Progenitor cell of endocrine pancreas (in vitro differentiated cells): ENCODE measurements at regions not wholly inside any gene's neighbourhood (a gene's known extent, or its start where the extent isn't known, plus 50 kb on each side); places are given as distances from the start of the nearest gene placed in this dataset.

Experiments used
- DNase-seq: peaks from one replicate; pipeline ENCODE4 v3.0.0; 2021; ENCODE audit warnings: low spot score; ENCODE audit not compliant: unreplicated experiment
- H3K27ac Mint-ChIP-seq: 2 replicates; pipeline ENCODE4 v1.8.0; 2021; ENCODE audit warnings: mild to moderate bottlenecking, moderate library complexity, mixed read lengths
- H3K27me3 Mint-ChIP-seq: 2 replicates; pipeline ENCODE4 v1.8.0; 2021; ENCODE audit warnings: mixed read lengths
- H3K36me3 Mint-ChIP-seq: 2 replicates; pipeline ENCODE4 v1.8.0; 2022; ENCODE audit warnings: mixed read lengths; ENCODE audit not compliant: insufficient read depth
- H3K4me1 Mint-ChIP-seq: 2 replicates; pipeline ENCODE4 v1.8.0; 2021; ENCODE audit warnings: low read depth, mixed read lengths
- H3K4me3 Mint-ChIP-seq: 2 replicates; pipeline ENCODE4 v1.8.0; 2021; ENCODE audit warnings: low read depth, mild to moderate bottlenecking, moderate library complexity, mixed read lengths
- H3K9me3 Mint-ChIP-seq: 2 replicates; pipeline ENCODE4 v1.8.0; 2021; ENCODE audit warnings: low read depth, mixed read lengths
- CTCF ChIP-seq: fragments of 200-600 bp; sonication (generic); IDR thresholded peaks from one replicate; pipeline ENCODE4 v1.5.0; 2021; ENCODE audit warnings: antibody characterized with exemption, mild to moderate bottlenecking; ENCODE audit not compliant: unreplicated experiment

- TF ChIP-seq CTCF: no peak
- H3K4me1 Mint-ChIP-seq: no peaks in the 10 kb centered on the region
- no peak for DNase-seq
- peaks cover 3% of the 10 kb centered on the region for H3K9me3 Mint-ChIP-seq
- no peak overlapping the region for H3K4me3 Mint-ChIP-seq
- H3K36me3 Mint-ChIP-seq: no peaks in the 10 kb centered on the region
- no peak overlapping the region for H3K27ac Mint-ChIP-seq
- H3K27me3 Mint-ChIP-seq: no peaks in the 10 kb centered on the region
Observed at GRCh38 chr15:96023081-96023480, 307.4 kb upstream of the NR2F2 start.

GRCh38 chr15:96027501-96027900, 303.0 kb upstream of the NR2F2 start:
- no peak for TF ChIP-seq CTCF
- H3K4me1 Mint-ChIP-seq: peaks cover 6% of the 10 kb centered on the region
- DNase-seq: no peak
- no peak overlapping the region for H3K4me3 Mint-ChIP-seq
- H3K27ac Mint-ChIP-seq: no peak overlapping the region
- H3K36me3 Mint-ChIP-seq: peaks cover 2% of the 10 kb centered on the region
- no peaks in the 10 kb centered on the region for H3K27me3 Mint-ChIP-seq
- peaks cover 9% of the 10 kb centered on the region for H3K9me3 Mint-ChIP-seq

- peaks cover 6% of the 10 kb centered on the region for H3K4me1 Mint-ChIP-seq
- H3K27ac Mint-ChIP-seq: no peak overlapping the region
- no peaks in the 10 kb centered on the region for H3K27me3 Mint-ChIP-seq
- DNase-seq: no peak
- peaks cover 2% of the 10 kb centered on the region for H3K36me3 Mint-ChIP-seq
- no peak for TF ChIP-seq CTCF
- peaks cover 6% of the 10 kb centered on the region for H3K9me3 Mint-ChIP-seq
- no peak overlapping the region for H3K4me3 Mint-ChIP-seq
Observed at GRCh38 chr15:96028620-96029019, 301.9 kb upstream of the NR2F2 start.

GRCh38 chr15:96029172-96029571, 301.3 kb upstream of the NR2F2 start:
- Mint-ChIP-seq H3K4me3 (no peak overlapping the region), H3K9me3 (peaks cover 6% of the 10 kb centered on the region), H3K27ac (no peak overlapping the region), H3K36me3 (peaks cover 2% of the 10 kb centered on the region), H3K4me1 (peaks cover 6% of the 10 kb centered on the region), H3K27me3 (no peaks in the 10 kb centered on the region)
- no peak for TF ChIP-seq CTCF
- DNase-seq: no peak

- no peak for DNase-seq
- Mint-ChIP-seq H3K4me1 (peaks cover 20% of the 10 kb centered on the region), H3K4me3 (no peak overlapping the region), H3K27ac (no peak overlapping the region), H3K27me3 (no peaks in the 10 kb centered on the region), H3K36me3 (peaks cover 2% of the 10 kb centered on the region), H3K9me3 (peaks cover 6% of the 10 kb centered on the region)
- no peak for TF ChIP-seq CTCF
Observed at GRCh38 chr15:96031426-96032110, 298.9 kb upstream of the NR2F2 start.
